Hepatocyte (in vitro differentiated cells): ENCODE measurements at regions not wholly inside any gene's neighbourhood (a gene's known extent, or its start where the extent isn't known, plus 50 kb on each side); places are given as distances from the start of the nearest gene placed in this dataset.

Experiments used
- CTCF ChIP-seq: fragments of 200-600 bp; sonication (generic); IDR thresholded peaks from 2 replicates; pipeline ENCODE4 v1.5.1; 2016; ENCODE audit warnings: antibody characterized with exemption, mild to moderate bottlenecking; ENCODE audit not compliant: poor library complexity
- EZH2phosphoT487 ChIP-seq: fragments of 200-600 bp; sonication (generic); IDR thresholded peaks from one replicate; pipeline ENCODE4 v1.6.1; 2018; ENCODE audit warnings: antibody characterized with exemption, mild to moderate bottlenecking, low read depth, moderate library complexity; ENCODE audit not compliant: unreplicated experiment, severe bottlenecking

GRCh38 chr5:145280214-145280613 lies 554.9 kb downstream of the PRELID2 start:
- no peak for TF ChIP-seq EZH2phosphoT487
- TF ChIP-seq CTCF = no peak
